Mesendoderm (in vitro differentiated cells): ENCODE measurements at regions not wholly inside any gene's neighbourhood (a gene's known extent, or its start where the extent isn't known, plus 50 kb on each side); places are given as distances from the start of the nearest gene placed in this dataset.

Experiments
- DNase-seq: peaks from one replicate; pipeline ENCODE4 v3.0.0; 2013
- H2AK5ac ChIP-seq: 2 replicates; pipeline ENCODE4 v1.6.1; 2013; ENCODE audit warnings: low read length, inconsistent platforms
- H2BK120ac ChIP-seq: 2 replicates; pipeline ENCODE4 v1.6.1; 2013; ENCODE audit warnings: low read depth, mild to moderate bottlenecking, low read length, moderate library complexity, mixed read lengths
- H2BK15ac ChIP-seq: replicated peaks from 2 replicates; pipeline ENCODE4 v1.6.1; 2013; ENCODE audit warnings: low read depth, mild to moderate bottlenecking, moderate library complexity
- H2BK5ac ChIP-seq: 2 replicates; pipeline ENCODE4 v1.6.1; 2013; ENCODE audit warnings: low read length, inconsistent platforms
- H3K18ac ChIP-seq: 2 replicates; pipeline ENCODE4 v1.6.1; 2013; ENCODE audit warnings: mild to moderate bottlenecking, low read length, mixed read lengths
- H3K23ac ChIP-seq: one replicate; pipeline ENCODE4 v1.6.1; 2013; ENCODE audit warnings: low read length
- H3K27ac ChIP-seq: 2 replicates; pipeline ENCODE4 v1.5.1; 2013; ENCODE audit warnings: low read depth, mild to moderate bottlenecking, inconsistent platforms, low read length, moderate library complexity
- H3K27me3 ChIP-seq: 2 replicates; pipeline ENCODE4 v1.6.1; 2013; ENCODE audit warnings: low read length, control low read depth, mild to moderate bottlenecking, inconsistent platforms; ENCODE audit not compliant: insufficient read depth, poor library complexity
- H3K36me3 ChIP-seq: 2 replicates; pipeline ENCODE4 v1.6.1; 2013; ENCODE audit warnings: low read length, inconsistent platforms; ENCODE audit not compliant: control insufficient read depth, insufficient read depth
- H3K4ac ChIP-seq: one replicate; pipeline ENCODE4 v1.6.1; 2013; ENCODE audit warnings: low read depth, mild to moderate bottlenecking, low read length, moderate library complexity
- H3K4me1 ChIP-seq: 2 replicates; pipeline ENCODE4 v1.6.1; 2013; ENCODE audit warnings: low read depth, low read length, inconsistent platforms; ENCODE audit not compliant: control insufficient read depth
- H3K4me2 ChIP-seq: 2 replicates; pipeline ENCODE4 v1.6.1; 2013; ENCODE audit warnings: low read length
- H3K4me3 ChIP-seq: 2 replicates; pipeline ENCODE4 v1.5.1; 2013; ENCODE audit warnings: mild to moderate bottlenecking, low read length
- H3K56ac ChIP-seq: one replicate; pipeline ENCODE4 v1.6.1; 2013; ENCODE audit warnings: low read length
- H3K79me1 ChIP-seq: 2 replicates; pipeline ENCODE4 v1.6.1; 2013; ENCODE audit warnings: low read length, inconsistent platforms
- H3K79me2 ChIP-seq: 2 replicates; pipeline ENCODE4 v1.6.1; 2013; ENCODE audit warnings: mild to moderate bottlenecking, low read length; ENCODE audit not compliant: control insufficient read depth, insufficient read depth
- H3K9ac ChIP-seq: 2 replicates; pipeline ENCODE4 v1.6.1; 2013; ENCODE audit warnings: low read length, inconsistent platforms
- H4K5ac ChIP-seq: one replicate; pipeline ENCODE4 v1.6.1; 2013; ENCODE audit warnings: low read length
- H4K8ac ChIP-seq: one replicate; pipeline ENCODE4 v1.6.1; 2013; ENCODE audit warnings: low read depth, mild to moderate bottlenecking, control low read depth, low read length, moderate library complexity
- WGBS: extraction: QIAGEN DNeasy Blood & Tissue Kit; methylation state at CpG from one replicate; pipeline ENCODE4 v1.1.7; 2013; ENCODE audit warnings: low lambda C conversion rate, missing lambda C conversion rate; ENCODE audit not compliant: insufficient coverage; ENCODE audit errors: extremely low coverage; 5-methylcytosine and 5-hydroxymethylcytosine counted together

DNA sequence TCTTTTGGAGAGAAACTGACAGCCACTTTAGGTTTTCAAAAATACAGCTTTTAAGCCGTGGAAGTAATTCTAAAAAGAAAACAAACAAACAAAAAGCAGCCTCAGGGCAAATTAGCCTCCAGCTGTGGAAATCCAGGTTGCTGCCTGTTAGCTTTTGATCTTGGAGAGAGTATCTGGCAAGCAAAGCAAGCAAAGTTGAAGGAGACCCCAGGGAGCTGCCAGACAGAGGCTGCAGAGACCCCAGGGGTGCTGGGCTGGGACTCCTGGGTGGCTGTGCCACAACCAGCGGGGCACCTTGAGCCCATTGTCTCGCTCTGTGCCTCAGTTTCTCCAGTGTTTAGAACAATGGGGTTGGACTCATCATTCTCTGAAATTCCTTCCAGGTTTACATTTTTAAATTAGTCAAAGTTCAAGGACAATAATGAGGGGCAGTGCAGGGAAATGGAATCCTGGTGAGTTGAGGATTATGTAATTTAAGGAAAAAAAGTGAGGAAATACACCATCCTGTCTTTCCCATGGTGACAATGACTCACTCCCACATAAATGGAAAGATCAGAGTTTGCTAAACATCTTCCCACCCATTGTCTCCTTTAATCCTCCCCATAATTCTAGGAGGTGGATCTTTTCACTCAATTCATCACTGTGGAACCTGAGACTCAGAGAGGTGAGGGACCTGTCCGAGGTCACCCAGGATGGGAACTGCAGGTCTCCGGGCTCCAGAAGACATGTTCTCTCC, 480.5 kb downstream of the MATN1 start:
- no CpG with 5 or more reads among the region's 5 CpGs for WGBS
- Histone ChIP-seq H3K4me1 (peaks cover 21% of the 10 kb centered on the region), H2BK5ac (peak overlapping the region; percentile 43), H3K27me3 (no peaks in the 10 kb centered on the region), H3K4ac (peak overlapping the region; percentile 28), H2BK15ac (no peak overlapping the region), H3K36me3 (no peaks in the 10 kb centered on the region), H3K4me2 (no peak overlapping the region), H3K4me3 (no peak overlapping the region), H4K5ac (no peak overlapping the region), H2BK120ac (peak overlapping the region; percentile 13), H3K9ac (peak overlapping the region; percentile 20), H3K79me1 (no peaks in the 10 kb centered on the region), H4K8ac (no peak overlapping the region), H3K23ac (no peak overlapping the region), H2AK5ac (peak overlapping the region; percentile 1), H3K79me2 (no peaks in the 10 kb centered on the region), H3K27ac (peak overlapping the region; percentile 90), H3K18ac (peak overlapping the region; percentile 15), H3K56ac (peak overlapping the region; percentile 84)
- peak; percentile 77 for DNase-seq

DNA sequence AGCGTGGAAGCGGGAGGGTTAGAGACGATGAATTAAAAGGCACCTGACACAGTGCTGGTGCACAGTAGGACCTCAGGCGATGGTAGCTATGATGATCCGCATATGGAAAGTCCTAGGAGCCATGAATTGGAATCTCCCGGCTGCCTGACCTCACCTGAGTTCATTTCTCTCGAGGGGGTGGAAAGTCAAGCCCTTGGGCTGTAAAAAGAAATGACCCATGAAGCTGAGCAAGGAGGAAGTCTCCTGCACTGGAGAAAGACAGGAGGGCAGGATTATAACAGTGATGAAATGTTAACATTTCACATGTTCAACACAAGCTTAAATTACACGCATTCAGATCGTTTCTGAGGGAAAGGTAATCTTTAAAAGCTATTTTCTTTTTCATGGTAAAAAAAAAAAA, 481.2 kb downstream of the MATN1 start:
- Histone ChIP-seq H3K27ac (peak overlapping the region; percentile 83), H3K4me3 (no peak overlapping the region), H3K79me1 (no peaks in the 10 kb centered on the region), H3K27me3 (no peaks in the 10 kb centered on the region), H3K23ac (no peak overlapping the region), H4K8ac (no peak overlapping the region), H3K4ac (no peak overlapping the region), H3K18ac (no peak overlapping the region), H4K5ac (no peak overlapping the region), H3K36me3 (no peaks in the 10 kb centered on the region), H2BK15ac (no peak overlapping the region), H3K56ac (peak overlapping the region; percentile 66), H3K4me2 (no peak overlapping the region), H3K4me1 (peaks cover 21% of the 10 kb centered on the region), H2BK5ac (peak overlapping the region; percentile 90), H2AK5ac (peak overlapping the region; percentile 85), H3K9ac (no peak overlapping the region), H2BK120ac (peak overlapping the region; percentile 84), H3K79me2 (no peaks in the 10 kb centered on the region)
- WGBS = no CpG with 5 or more reads among the region's 9 CpGs
- DNase-seq = peak; percentile 36

DNA sequence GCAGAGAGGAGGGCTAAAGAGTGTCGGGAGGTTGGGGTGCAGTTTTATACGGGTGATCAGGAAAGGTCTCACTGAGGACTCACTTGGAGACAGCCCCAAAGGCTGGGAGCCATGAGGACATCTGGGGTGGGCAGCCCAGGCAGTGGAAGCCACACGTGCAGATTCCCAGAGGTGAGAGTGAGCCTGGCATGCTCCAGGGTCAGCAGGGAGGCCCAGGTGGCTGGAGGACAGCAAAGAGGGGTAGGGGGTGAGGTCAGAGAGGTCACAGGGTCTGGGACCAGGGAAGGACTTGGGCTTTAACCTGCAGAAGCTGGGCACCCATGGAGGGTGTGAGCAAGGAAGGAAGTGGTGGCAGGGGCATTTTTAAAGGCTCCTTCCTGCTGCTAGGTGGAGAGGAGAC, 481.7 kb downstream of the MATN1 start:
- no CpG with 5 or more reads among the region's 3 CpGs for WGBS

DNA sequence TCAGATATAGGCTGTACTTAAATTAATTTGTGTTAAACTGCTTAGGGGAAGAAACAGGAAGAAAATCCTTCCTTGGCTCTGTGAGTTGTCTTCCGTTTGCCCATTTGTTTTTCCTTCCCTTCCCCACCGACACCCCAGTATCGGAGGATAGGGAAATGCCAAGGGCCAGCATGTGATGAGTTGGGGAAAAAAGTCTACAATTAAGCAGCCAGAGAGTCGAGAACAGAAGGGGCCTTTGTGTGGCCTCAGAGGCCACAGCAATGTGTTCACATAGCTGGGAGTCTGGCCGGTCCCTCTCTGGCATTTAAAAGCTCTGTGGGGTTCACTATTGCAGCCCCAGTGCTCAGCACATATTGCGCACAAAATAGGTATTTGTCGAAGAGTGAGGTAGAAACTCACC, 489.3 kb downstream of the MATN1 start:
- Histone ChIP-seq H3K23ac (no peak overlapping the region), H2BK15ac (peak overlapping the region; percentile 77), H2BK5ac (no peak overlapping the region), H4K8ac (no peak overlapping the region), H2BK120ac (peak overlapping the region; percentile 62), H3K56ac (no peak overlapping the region), H3K79me1 (no peaks in the 10 kb centered on the region), H3K79me2 (no peaks in the 10 kb centered on the region), H3K4me3 (no peak overlapping the region), H3K4ac (no peak overlapping the region), H3K27ac (no peak overlapping the region), H3K4me1 (no peaks in the 10 kb centered on the region), H3K18ac (no peak overlapping the region), H2AK5ac (no peak overlapping the region), H3K36me3 (no peaks in the 10 kb centered on the region), H4K5ac (no peak overlapping the region), H3K4me2 (no peak overlapping the region), H3K27me3 (no peaks in the 10 kb centered on the region), H3K9ac (no peak overlapping the region)
- WGBS = no CpG with 5 or more reads among the region's 7 CpGs
- DNase-seq = no peak

More for the DNA sequence above, 481.7 kb downstream of the MATN1 start:
- no peaks in the 10 kb centered on the region for H3K27me3 ChIP-seq
- H3K79me2 ChIP-seq = no peaks in the 10 kb centered on the region
- H2BK15ac ChIP-seq = no peak overlapping the region
- DNase-seq = no peak
- H3K56ac ChIP-seq = peak overlapping the region; percentile 66
- peak overlapping the region; percentile 35 for H3K18ac ChIP-seq
- no peak overlapping the region for H3K4me3 ChIP-seq
- no peaks in the 10 kb centered on the region for H3K36me3 ChIP-seq
- no peaks in the 10 kb centered on the region for H3K79me1 ChIP-seq
- peak overlapping the region; percentile 82 for H3K4ac ChIP-seq
- H3K9ac ChIP-seq = no peak overlapping the region
- no peak overlapping the region for H3K4me2 ChIP-seq
- H3K23ac ChIP-seq = no peak overlapping the region
- H2BK120ac ChIP-seq = peak overlapping the region; percentile 84
- H4K8ac ChIP-seq = no peak overlapping the region
- H3K27ac ChIP-seq = peak overlapping the region; percentile 83
- peaks cover 21% of the 10 kb centered on the region for H3K4me1 ChIP-seq
- H2AK5ac ChIP-seq = peak overlapping the region; percentile 85
- H2BK5ac ChIP-seq = peak overlapping the region; percentile 90
- H4K5ac ChIP-seq = no peak overlapping the region

DNA sequence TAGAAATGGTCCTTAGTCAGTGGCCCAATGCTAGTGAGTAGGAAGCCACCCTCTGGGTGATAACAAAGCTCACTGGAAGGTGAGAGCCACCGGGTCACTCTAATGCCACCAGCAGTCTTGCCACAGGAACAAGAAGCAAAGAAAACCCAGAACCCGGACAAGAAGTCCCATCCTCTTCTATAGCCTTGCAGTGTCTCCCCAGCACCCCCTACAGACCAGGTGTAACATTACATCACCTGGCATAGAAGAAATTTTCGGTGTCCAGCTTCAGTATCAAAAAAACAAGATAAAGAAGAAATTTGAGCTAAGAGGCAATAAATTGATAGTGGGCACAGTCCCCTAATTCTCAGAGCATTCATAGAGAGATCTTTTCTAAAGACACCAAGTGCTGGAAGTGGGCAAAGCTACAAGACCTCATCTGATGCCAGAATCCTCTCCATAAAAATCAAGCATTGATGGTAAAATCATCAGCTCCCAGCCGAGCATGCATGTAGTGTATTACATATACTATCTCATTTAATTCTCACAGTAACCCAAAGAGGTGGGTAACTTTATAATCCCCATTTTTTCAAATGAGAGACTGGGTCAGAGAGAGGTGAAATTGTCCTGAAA, 491.0 kb downstream of the MATN1 start:
- Histone ChIP-seq H3K4ac (no peak overlapping the region), H2AK5ac (no peak overlapping the region), H3K36me3 (no peaks in the 10 kb centered on the region), H3K18ac (no peak overlapping the region), H3K9ac (no peak overlapping the region), H3K4me2 (no peak overlapping the region), H3K79me1 (no peaks in the 10 kb centered on the region), H3K4me1 (no peaks in the 10 kb centered on the region), H2BK15ac (no peak overlapping the region), H3K4me3 (no peak overlapping the region), H3K23ac (no peak overlapping the region), H4K5ac (no peak overlapping the region), H3K79me2 (no peaks in the 10 kb centered on the region), H2BK5ac (no peak overlapping the region), H3K27ac (no peak overlapping the region), H3K56ac (no peak overlapping the region), H4K8ac (no peak overlapping the region), H3K27me3 (no peaks in the 10 kb centered on the region), H2BK120ac (no peak overlapping the region)
- DNase-seq = peak; percentile 71
- WGBS = no CpG with 5 or more reads among the region's 4 CpGs
